A673 (cell line): ENCODE measurements at regions not wholly inside any gene's neighbourhood (a gene's known extent, or its start where the extent isn't known, plus 50 kb on each side); places are given as distances from the start of the nearest gene placed in this dataset.

Experiments used
- CTCF ChIP-seq: fragments of 300-800, 200-600 bp; sonication (generic); conservative IDR thresholded peaks from 2 replicates; pipeline ENCODE4 v1.5.1; 2017; ENCODE audit warnings: low read depth, mild to moderate bottlenecking, antibody characterized with exemption, low read length, moderate library complexity, mixed read lengths
- EZH2 ChIP-seq: fragments of 200-600 bp; sonication (generic); IDR thresholded peaks from 2 replicates; pipeline ENCODE4 v1.6.1; 2017; ENCODE audit warnings: borderline replicate concordance, low read depth, mild to moderate bottlenecking, mixed read lengths, antibody characterized with exemption, low read length; ENCODE audit not compliant: poor library complexity, severe bottlenecking

- no peak for TF ChIP-seq CTCF
- no peak for TF ChIP-seq EZH2
Observed at GRCh38 chr5:12647613-12648012, 743.4 kb upstream of the CTNND2 start.
